HG02571 (cell line): ENCODE measurements at regions not wholly inside any gene's neighbourhood (a gene's known extent, or its start where the extent isn't known, plus 50 kb on each side); places are given as distances from the start of the nearest gene placed in this dataset.

ENCODE experiments used
- ATAC-seq: cut with Tn5 transposase; IDR thresholded peaks from one replicate; pipeline ENCODE4 v1.9.1; 2021; ENCODE audit warnings: mild to moderate bottlenecking, moderate library complexity; ENCODE audit not compliant: unreplicated experiment

DNA sequence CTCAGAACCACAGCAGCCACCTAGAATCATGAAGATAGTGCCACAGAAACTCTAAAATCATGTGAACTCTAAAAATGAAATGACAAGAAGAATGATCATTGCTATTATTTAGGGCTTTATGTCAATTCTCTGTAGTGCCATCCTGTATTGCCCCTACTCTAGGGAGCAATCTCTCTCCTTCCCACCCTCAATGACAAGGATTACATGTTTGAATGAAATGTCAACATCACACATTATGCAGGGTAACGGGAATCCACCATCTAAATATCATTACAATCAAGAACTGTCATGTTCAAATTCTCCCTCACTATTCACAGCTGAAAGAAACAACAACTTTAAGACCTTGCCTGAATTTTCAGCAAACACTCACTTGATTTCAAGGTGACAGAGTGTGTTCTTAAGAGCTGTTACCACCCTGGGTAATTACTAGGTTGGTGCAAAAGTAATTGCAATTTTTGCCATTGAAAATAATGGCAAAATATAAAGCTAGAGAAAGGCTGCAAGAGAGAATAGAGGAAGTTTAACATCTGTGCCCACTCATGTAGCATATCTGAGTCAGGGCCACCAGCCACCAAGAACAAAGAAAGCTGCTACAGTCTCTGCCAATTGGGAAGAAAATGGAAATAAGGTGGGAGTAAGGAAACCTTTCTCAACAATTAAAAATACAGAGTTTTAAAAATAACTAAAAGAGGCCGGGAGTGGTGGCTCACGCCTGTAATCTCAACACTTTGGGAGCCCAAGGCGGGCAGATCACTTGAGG lies 112.8 kb upstream of the PSMD7 start:
- no peak for ATAC-seq

DNA sequence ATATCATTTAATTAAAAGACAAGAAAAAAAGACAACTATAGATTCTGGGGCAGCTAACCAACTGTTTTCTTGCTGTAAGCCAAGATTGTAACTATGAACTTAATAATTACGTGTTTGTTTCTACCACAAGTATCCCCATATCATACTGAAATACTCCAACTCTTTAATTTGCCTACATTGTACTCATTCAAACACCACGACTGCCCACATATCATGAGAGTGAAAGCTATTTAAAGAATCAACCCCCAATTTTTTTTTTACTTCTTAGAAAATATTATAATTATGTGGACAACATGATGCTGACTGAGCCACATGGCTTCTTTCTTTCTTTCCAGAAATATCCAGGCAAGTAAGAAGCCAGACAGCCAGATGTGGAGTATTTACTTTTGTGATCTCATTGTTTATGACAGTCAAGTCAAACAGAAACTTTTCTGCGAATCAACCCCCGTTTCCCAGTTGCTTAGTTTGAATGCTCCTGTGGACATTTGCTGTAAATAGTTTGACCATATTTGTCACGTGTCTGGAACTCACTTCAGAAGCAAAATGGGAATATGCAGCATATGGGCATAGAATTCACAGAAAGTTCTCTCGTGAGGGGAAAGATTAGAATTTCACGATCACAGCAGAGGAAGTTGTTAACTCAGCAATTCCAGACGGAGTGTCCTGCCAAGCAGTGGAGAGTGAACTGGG lies 126.8 kb upstream of the PSMD7 start:
- ATAC-seq, result no peak

DNA sequence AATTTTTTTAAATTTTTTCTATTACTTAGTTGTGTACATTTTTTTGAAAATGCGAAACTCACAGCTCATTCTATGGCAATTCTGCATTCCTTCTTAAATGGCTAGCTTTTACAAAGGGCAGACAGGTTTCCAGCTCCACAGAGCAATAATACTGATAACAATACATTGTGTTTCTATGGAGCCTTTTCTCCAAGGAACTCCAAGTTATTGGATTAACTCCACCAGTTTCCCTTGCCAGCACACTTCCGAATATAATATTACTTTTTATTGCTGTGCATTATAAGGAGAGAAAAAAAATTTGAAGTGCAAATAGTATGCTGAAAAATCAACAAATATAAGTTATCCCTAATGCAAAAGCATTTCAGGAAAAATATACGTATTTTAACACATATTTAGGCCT lies 127.5 kb upstream of the PSMD7 start:
- no peak for ATAC-seq

DNA sequence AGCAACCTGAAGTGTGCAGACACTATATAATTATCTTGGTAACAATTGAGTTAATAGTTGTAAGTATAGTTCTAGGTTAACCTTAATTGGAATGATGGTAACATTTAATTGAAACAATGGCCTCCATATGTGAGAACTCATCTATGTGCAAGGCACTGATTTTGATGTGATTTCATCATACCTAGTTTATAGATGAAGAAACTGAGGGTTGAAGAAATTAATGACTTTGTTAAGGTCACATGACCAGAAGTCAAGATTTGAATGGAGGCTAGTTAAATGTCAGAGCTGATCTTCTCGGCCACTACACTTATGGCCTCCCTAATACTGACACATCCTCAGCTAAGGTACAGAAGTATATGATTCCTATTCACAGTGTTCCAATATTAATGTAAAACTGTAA lies 128.2 kb upstream of the PSMD7 start:
- ATAC-seq, result no peak

DNA sequence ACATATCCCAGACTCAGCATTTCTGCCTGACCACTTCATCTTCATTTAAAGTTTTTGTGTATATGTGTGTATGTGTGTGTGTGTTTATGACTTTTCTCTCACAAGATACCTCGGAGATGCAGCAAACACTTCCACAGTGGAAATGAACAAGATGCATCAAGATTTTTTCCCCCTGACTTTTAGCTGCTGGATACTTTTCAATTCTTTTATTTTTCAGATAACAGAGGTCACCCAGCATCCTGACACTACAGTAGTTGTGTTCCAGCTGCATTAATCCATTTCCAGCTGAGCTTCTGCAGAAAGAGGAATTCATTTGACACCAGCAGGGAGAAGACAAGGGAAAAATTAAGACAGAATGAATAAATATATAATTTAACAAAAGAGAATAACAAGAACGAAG lies 130.2 kb upstream of the PSMD7 start:
- no peak for ATAC-seq

DNA sequence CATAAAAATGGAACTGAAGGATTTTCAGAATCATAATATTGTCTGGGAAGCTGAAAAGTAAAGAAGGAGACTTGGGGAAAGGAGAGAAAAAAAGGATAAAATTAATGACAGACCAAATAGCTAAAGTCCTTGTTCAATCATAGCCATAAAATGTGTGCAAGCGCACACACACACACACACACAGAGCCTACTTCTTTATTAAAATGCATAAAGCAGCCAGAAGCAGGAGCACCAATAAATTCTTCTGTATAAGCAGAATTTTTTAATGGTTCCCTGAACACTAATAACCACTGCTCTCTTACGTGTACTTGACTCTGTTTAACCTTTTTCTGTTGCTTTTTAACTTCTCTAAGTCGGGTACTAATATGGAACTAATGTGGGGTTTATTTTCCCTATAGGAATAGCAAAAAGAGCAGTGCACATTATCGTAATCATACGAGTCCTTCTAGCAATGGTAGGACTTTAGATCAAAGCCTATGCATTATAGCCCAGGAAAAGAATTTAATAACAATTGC lies 131.0 kb upstream of the PSMD7 start:
- no peak for ATAC-seq

DNA sequence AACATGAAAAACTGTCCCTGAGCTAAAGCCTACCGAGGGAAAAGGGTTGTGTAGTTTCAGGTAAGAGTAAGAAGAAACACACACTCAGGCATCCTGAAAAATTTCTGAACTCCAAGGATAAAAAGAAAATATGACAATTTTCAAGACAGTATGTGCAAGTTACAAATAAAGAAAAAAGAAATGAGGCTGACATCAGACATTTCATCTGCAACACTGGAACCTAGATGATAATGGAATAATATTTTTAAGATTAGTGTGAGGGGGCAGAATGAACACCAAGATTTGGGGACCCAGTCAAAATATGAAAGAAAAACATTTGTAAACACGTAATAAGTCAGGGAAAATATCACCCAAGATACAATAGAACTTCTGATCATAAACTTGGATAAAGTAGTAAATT lies 135.9 kb upstream of the PSMD7 start:
- no peak for ATAC-seq

DNA sequence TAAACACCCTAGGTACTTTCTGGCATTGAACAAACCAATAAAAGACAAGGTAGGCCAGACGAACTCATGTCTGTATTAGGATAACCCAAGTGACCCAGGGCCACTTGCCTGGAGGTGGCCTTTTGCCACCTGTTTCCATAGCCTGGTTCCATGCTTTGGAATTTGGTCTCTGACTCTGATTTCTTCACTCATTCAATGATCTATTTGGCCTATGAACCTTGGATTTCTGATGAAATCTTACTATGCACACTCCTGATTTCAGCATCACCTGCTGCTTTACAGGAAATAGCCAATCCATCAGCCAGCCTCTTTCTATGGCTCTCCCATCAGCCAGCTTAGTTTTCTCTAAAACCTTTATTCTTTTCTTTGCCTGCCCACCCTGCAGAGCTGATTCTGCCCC lies 142.8 kb upstream of the PSMD7 start:
- no peak for ATAC-seq

DNA sequence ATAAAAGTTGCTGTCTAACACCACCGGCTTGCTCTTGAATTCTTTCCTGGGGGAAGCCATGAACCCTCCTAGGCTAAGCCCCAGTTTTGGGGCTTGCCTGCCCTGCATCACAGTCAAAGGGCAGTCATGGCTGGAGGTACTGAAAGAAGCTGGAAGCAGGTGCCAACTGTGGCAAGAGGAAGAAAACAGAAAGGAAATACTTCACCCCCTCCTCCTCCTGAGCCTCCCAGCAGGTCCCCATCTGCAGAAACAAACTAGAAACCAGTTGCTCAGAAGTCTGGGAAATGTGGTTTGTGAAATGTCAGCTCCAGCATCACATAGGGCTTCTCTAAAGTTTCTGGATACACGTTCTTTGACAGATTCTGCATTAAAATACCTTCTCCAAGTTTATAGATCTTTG lies 150.0 kb upstream of the PSMD7 start:
- no peak for ATAC-seq

DNA sequence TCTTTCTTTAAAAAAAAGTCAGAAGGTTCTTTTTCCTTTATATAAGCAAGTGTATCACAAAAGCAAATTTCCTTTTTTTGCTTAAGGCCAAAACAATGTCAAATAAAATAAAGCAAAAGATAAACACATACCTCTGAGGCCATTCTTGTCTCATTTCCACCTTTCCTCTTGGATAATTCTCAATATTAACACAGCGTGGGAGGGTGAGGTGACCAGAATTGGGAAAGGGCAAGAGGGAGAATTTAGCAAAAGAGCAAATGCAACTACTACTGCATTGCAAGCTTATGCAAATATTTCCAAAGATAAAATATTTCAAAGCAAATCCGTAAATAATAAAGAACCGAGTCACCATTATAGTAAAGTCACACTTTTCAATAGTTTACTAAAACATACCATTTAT lies 153.4 kb upstream of the PSMD7 start:
- ATAC-seq, result no peak

DNA sequence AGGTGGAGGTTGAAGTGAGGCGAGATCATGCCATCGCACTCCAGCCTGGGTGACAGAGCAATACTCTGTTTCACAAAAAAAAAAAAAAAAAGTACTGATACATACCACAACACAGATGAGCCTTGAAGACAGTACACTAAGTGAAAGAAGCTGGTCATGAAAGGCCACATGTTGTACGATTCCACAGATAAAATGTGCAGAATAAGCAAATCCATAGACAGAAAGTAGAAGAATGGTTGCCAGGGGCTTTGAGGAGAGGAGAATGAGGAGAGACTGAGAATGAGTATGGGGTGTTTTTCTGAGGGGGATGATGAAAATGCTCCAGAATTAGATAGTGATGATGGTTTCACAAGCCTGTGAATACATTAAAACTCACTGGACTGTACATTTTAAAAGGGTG lies 155.6 kb upstream of the PSMD7 start:
- ATAC-seq, result no peak

DNA sequence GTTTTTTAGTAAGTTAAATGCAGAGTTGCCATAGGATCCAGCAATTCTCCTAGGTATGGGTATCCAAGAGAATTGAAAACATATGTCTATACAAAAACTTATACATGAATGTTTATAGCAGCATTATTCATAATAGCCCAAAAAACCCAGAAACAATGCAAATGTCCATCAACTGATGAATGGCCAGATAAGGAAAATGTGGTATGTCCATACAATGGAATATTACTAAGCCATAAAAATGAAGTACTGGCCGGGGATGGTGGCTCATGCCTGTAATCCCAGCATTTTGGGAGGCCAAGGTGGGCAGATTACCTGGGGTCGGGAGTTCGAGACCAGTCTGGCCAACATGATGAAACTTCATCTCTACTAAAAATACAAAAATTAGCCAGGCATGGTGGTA lies 156.1 kb upstream of the PSMD7 start:
- no peak for ATAC-seq

DNA sequence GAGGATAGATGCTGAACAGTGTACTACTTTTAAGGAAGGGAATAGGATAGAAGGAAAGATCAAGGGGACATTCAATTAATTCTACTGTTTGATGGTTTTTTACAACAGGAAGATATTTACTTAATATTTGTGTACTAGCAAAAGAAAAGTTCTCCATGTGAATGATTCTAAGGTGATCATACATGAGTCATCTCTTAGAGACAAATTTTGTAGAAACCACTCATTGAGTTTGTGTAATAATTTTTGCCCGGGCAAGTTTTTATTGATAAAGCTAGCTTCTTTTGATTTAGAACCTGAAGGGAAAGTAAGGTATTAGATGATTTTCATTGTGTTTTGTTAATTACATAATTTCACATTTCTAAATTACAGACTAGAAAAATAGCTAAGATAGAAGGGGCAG lies 172.8 kb upstream of the PSMD7 start:
- ATAC-seq, result no peak

DNA sequence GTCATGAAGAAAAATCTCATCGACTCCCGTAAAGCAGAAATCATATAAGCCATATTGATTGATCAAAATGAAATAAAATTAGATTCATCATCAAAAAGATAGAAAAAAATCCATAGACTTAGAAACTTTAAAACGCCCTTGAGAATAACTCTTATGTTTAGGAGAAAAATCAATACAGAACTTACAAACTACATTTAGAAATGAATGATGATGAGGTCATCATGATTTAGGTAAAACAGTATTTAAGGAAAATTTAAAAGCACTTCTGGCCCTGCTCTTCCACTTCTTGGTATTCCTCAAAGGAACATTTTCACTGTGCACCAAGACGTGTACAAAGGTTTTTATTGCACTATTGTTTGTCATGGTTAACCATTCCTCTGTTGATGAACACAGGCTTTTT lies 173.4 kb upstream of the PSMD7 start:
- no peak for ATAC-seq

DNA sequence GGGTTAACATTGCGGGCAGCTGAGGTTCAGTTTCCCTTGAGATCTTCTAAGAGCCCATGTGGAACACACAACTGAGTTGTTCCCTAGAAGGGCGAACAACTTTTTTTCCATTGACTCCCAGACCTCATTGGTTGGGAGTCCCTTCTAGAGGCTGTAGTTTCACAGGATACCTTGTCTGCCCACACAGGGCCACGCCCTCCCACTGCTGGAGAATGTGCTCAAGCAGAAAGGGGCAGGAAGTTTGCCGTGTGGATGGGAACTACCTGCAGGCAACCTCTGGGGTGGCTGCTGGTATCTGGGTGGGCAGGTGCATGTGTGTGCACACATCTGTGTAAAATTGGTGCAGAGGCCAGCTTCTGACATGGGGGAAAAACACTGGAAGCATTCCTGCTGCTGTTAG lies 178.8 kb upstream of the PSMD7 start:
- ATAC-seq, result no peak

DNA sequence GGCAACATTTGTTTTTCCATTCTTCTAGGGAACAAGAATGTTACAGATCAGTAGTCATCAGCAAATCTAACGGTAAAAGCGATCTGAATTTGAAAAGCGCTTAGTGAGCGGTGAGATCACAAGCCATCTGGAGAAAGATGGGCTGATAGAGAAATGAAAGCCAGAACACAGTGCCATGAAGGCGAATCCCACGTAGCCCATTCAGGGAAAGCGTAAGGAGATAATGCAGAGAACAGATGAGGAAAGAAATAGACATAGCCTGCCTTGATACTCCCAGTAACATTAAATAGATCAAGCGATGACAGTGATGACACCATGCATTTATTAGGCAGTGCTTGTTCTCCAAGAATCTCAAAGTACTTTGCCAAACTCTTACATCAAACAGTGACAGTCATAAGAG lies 183.1 kb upstream of the PSMD7 start:
- no peak for ATAC-seq

DNA sequence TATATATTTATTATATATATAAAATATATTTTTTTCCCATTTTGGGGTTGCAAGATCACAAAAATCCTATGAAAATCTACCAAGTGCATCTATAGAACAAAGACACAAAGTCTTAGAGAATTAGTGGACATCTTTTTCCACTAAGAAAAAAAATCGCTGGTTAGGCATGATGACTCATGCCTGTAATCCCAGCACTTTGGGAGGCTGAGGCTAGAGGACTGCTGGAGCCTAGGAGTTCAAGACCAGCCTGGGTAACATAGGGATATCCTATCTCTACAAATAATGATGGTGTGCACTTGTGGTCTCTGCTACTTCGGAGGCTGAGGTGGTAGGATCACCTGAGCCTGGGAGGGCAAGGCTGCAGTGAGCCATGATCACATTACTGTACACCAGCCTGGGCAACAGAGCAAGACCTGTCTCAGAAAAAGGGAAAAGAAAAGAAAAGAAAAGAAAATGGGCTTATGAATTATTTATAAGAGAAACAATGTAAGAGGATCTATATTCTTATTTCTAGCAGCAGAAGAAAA lies 185.1 kb upstream of the PSMD7 start:
- ATAC-seq, result no peak

DNA sequence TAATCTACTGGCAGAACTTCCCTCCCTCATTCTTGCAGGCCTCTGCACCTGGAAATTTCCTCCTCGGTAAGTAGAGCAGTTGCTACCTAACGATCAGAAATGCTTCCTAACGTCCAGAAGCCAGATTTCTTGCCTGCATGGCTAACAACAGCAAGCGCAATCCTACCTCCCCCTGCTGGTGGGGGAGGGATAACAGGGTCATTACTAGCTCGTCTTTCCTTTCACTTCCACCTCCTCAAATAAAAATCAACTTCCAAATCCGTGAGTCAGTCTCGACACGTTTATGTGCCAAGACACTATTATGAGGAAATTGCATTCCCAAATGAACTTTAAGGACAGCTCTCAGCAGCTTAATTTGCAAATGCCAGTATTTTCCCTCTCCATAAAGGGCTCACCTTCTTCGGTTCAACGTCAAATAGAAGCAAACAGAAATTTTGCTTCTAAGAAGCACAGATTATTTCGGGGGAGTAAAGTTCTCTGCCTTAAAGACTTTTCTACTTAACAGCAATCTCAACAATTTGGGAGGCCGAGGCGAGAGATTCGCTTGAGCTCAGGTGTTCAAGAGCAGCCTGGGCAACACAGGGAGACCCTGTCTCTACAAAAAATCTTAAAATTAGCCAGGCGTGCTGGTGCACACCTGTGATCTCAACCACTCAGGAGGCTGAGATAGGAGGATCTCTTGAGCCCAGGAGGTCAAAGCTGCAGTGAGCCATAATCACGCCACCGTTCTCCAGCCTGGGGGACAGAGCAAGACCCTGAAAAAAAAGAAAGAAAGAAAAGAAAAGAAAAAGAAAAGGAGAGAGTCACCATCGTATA lies 188.6 kb upstream of the PSMD7 start:
- no peak for ATAC-seq

DNA sequence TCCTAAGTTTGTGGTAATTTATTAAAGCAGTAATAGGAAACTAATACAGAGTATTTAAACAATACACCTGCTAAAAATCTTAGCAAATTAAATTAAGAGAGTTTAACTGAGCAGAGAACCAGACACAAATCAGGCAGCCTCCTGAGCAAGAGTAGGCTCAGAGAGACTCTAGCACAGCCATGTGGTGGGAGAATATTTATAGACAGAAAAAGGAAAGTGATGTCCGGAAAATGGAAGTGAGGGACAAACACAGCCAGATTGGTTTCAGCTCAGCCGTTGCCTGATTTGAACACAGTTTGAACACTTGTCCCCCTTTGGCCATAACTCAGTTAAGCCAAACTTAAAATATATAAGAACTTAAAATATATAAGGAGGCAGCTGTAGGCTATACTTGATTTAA lies 192.6 kb upstream of the PSMD7 start:
- ATAC-seq, result no peak

DNA sequence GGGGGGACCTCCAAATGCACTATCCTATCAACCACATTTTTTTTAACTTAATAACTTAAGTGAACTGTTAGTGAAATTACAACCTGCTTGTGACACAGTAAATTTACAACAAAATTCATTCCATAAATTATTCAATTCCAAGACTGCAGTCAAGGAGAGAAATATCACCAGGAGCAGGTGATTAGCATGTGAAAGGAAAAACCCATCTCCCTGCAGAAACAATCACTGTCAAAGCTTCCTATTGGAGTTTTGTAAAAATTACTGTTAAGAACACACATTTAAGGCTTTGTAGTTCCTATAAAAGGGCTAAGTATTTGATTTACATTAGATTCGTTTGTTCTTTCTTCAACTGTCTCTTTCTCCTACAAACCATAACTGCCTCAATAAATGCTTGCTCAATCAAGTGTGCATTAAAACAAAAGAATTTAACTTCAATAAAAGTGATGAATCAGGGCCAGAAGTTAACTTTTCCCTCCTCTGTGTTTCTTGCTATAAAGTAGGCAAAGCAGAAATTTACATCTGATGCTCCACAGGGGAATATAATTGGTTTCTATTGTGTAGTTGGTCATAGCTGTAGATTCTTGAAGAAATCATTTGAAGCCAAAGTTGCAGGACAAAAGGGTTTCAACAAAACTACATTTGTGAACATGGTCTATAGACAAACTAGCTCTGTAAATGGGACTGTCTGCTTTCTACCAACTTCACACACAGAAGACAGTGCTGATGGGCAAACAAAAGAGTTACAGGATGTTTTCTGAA lies 195.1 kb upstream of the PSMD7 start:
- ATAC-seq, result no peak
